ENCODE measurements at regions not wholly inside any gene's neighbourhood (a gene's known extent, or its start where the extent isn't known, plus 50 kb on each side); places are given as distances from the start of the nearest gene placed in this dataset.

DNA sequence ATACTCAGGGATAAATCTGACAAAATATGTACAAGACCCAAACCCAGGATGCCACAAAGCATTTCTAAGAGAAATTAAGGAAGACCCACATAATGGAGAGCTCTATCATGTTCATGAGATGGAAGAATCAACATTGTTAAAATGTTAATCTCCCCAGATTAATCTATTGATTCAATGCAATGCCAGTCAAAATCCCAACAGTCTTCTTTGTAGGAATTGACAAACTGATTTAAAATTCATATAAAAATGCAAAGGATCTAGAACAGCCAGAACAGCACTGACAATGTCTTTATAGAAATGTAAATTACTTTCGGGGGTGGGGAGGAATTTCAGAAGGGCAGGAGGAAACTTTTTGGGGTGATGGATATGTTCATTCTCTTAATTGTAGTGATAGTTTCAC, 281.6 kb upstream of the SEMA6A start:
- TF ChIP-seq CTCF (IDR thresholded peaks at IDR 0.05), result no peak
- no peak for TF ChIP-seq POLR2A (IDR thresholded peaks at IDR 0.05)

Measured in Peyer's patch (tissue), 4 donors.